Fibroblast of lung (primary cell): ENCODE measurements at regions not wholly inside any gene's neighbourhood (a gene's known extent, or its start where the extent isn't known, plus 50 kb on each side); places are given as distances from the start of the nearest gene placed in this dataset.

Experiments
- EZH2 ChIP-seq: IDR thresholded peaks from 2 replicates; pipeline ENCODE4 v1.5.1; 2012; ENCODE audit warnings: low read length, control low read depth, mild to moderate bottlenecking; ENCODE audit errors: missing control alignments
- TF ChIP-seq, protein P1 (sequence below), 2 donors: IDR thresholded peaks in 1 of 2; conservative IDR thresholded peaks in 1 of 2; 1 replicate in 1 of 2; 2 replicates in 1 of 2; pipeline ENCODE4 v1.5.1; 2011 to 2012; ENCODE audit warnings: low read length in 2 of 2, control low read depth in 1 of 2, inconsistent platforms in 1 of 2, low read depth in 1 of 2, mild to moderate bottlenecking in 1 of 2

DNA sequence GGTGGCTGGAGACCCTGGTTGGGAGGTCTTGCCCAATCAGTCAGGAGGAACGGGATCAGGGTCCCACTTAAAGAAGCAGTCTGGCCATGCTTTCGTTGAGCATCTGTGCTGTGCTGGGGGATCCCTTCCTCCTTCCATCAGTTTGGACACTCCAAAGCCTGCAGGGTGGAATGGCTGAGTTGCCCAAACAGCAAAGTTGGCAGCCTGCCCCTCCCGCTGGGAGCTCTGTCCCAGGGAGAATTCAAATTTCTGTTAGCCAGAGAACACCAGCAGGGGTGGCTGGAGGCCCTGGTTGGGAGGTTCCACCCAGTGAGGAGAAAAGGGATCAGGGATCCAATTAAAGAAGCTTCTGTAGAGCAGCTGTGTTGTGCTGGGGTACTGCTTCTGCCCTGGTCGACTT, 96.9 kb upstream of the CTAGE1 start:
- TF ChIP-seq, protein P1, sequence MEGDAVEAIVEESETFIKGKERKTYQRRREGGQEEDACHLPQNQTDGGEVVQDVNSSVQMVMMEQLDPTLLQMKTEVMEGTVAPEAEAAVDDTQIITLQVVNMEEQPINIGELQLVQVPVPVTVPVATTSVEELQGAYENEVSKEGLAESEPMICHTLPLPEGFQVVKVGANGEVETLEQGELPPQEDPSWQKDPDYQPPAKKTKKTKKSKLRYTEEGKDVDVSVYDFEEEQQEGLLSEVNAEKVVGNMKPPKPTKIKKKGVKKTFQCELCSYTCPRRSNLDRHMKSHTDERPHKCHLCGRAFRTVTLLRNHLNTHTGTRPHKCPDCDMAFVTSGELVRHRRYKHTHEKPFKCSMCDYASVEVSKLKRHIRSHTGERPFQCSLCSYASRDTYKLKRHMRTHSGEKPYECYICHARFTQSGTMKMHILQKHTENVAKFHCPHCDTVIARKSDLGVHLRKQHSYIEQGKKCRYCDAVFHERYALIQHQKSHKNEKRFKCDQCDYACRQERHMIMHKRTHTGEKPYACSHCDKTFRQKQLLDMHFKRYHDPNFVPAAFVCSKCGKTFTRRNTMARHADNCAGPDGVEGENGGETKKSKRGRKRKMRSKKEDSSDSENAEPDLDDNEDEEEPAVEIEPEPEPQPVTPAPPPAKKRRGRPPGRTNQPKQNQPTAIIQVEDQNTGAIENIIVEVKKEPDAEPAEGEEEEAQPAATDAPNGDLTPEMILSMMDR (conservative IDR thresholded peaks at IDR 0.05 in 1 of 2, IDR thresholded peaks at IDR 0.05 in 1 of 2; ENCODE audit: low read depth in 1 of 2, low read length in 2 of 2): no peak
- no peak for TF ChIP-seq EZH2
